Ovary (tissue), 7 donors: ENCODE measurements at regions not wholly inside any gene's neighbourhood (a gene's known extent, or its start where the extent isn't known, plus 50 kb on each side); places are given as distances from the start of the nearest gene placed in this dataset.

ENCODE experiments used
- DNase-seq, 5 donors: peaks; one replicate each; pipeline ENCODE4 v3.0.0-alpha.2; 2019 to 2020
- H3K27ac ChIP-seq, 2 donors: fragments of 200-600 bp; one replicate each; pipeline versions ENCODE4 v1.5.1 to v1.8.0; 2019 to 2022
- H3K27me3 ChIP-seq: fragments of 200-600 bp; one replicate; pipeline ENCODE4 v1.8.0; 2022
- H3K36me3 ChIP-seq: fragments of 200-600 bp; sonication (generic); one replicate; pipeline ENCODE4 v1.5.1; 2019
- H3K4me1 ChIP-seq: one replicate; pipeline ENCODE4 v1.8.1; 2013; ENCODE audit warnings: mild to moderate bottlenecking, moderate library complexity; ENCODE audit not compliant: insufficient read depth
- H3K4me3 ChIP-seq: fragments of 200-600 bp; sonication (generic); one replicate; pipeline ENCODE4 v1.5.1; 2017
- H3K9me3 ChIP-seq, 2 donors: fragments of 200-600 bp in 1 of 2; sonication (generic) in 1 of 2; one replicate each; pipeline versions ENCODE4 v1.5.1 to v1.8.1; 2013 to 2019; ENCODE audit warnings: mild to moderate bottlenecking in 1 of 2, moderate library complexity in 1 of 2
- CTCF ChIP-seq, 3 donors: fragments of 450-650 bp in 2 of 3; fragments of 200-600 bp in 1 of 3; IDR thresholded peaks; one replicate each; pipeline versions ENCODE4 v1.5.1 to v1.8.0; 2016 to 2022; ENCODE audit warnings: antibody characterized with exemption in 3 of 3, mild to moderate bottlenecking in 1 of 3
- EP300 ChIP-seq: sonication (generic); formaldehyde crosslinking; IDR thresholded peaks from one replicate; pipeline ENCODE4 v1.6.1; 2017; ENCODE audit warnings: antibody characterized with exemption
- POLR2A ChIP-seq: fragments of 450-650 bp; IDR thresholded peaks from one replicate; pipeline ENCODE4 v1.6.1; 2017; ENCODE audit warnings: antibody characterized with exemption, mild to moderate bottlenecking, moderate library complexity
- WGBS, 3 donors: extraction: QIAGEN DNeasy Blood & Tissue Kit in 1 of 3; methylation state at CpG; one replicate each; pipeline versions ENCODE4 v1.1.5 to v1.1.7; 2013 to 2017; 5-methylcytosine and 5-hydroxymethylcytosine counted together
- intact Hi-C, 4 donors: fragments of 100-400 bp; cut with DNase I; formaldehyde crosslinking; loops; one replicate each; pipeline versions ENCODE4 v1.11.0 to v1.15.1; 2022 to 2023
- donor health status: DM: no; HTN: no; CAD: no; lungs with moderate emphysema.
- donor health status: DM: no; HTN: no; CAD: no.
- donor health status: Bipolar disorder and iron deficiency.
- donor health status: DM: no; HTN: no; CAD: no.
- donor health status: DM: yes; HTN: yes; CAD: no.

GRCh38 chr3:176780766-176781165 lies 416.5 kb downstream of the TBL1XR1 start:
- H3K4me1 ChIP-seq = no peaks in the 10 kb centered on the region
- no peak overlapping the region for H3K27ac ChIP-seq
- H3K36me3 ChIP-seq = no peaks in the 10 kb centered on the region
- no peak for TF ChIP-seq EP300
- no peak for TF ChIP-seq POLR2A
- TF ChIP-seq CTCF (IDR thresholded peaks at IDR 0.05) = no peak
- H3K4me3 ChIP-seq = no peak overlapping the region
- intact Hi-C loops = no loop called here
- DNase-seq = no peak
- H3K27me3 ChIP-seq = no peaks in the 10 kb centered on the region
- no peaks in the 10 kb centered on the region for H3K9me3 ChIP-seq

- WGBS, 3 donors = 83 to 87% (median 83%) methylated on average over 7 of the region's 7 CpGs
Observed at GRCh38 chr3:176776622-176777175, 420.6 kb downstream of the TBL1XR1 start.

GRCh38 chr3:176769547-176770190 lies 427.6 kb downstream of the TBL1XR1 start:
- no peaks in the 10 kb centered on the region for H3K4me1 ChIP-seq
- no peaks in the 10 kb centered on the region for H3K9me3 ChIP-seq
- DNase-seq = no peak
- intact Hi-C loops = no loop called here
- H3K27me3 ChIP-seq = no peaks in the 10 kb centered on the region
- H3K36me3 ChIP-seq = no peaks in the 10 kb centered on the region
- WGBS, 3 donors = 41 to 63% (median 45%) methylated on average over 1 of the region's 1 CpG
- H3K4me3 ChIP-seq = no peak overlapping the region
- H3K27ac ChIP-seq = no peak overlapping the region
- TF ChIP-seq POLR2A (no peak), CTCF (IDR thresholded peaks at IDR 0.05) (no peak), EP300 (no peak)

More at GRCh38 chr3:176776622-176777175, 420.6 kb downstream of the TBL1XR1 start:
- no peak overlapping the region for H3K27ac ChIP-seq
- no peaks in the 10 kb centered on the region for H3K36me3 ChIP-seq
- H3K4me1 ChIP-seq = no peaks in the 10 kb centered on the region
- intact Hi-C loops = no loop called here
- H3K27me3 ChIP-seq = no peaks in the 10 kb centered on the region
- H3K4me3 ChIP-seq = no peak overlapping the region
- H3K9me3 ChIP-seq = no peaks in the 10 kb centered on the region
- TF ChIP-seq EP300 = no peak
- no peak for DNase-seq

GRCh38 chr3:176767385-176767784 lies 429.9 kb downstream of the TBL1XR1 start:
- 68 to 89% (median 78%) methylated on average over 2 of the region's 2 CpGs for WGBS, 3 donors
- Histone ChIP-seq H3K27ac (no peak overlapping the region), H3K9me3 (no peaks in the 10 kb centered on the region), H3K27me3 (no peaks in the 10 kb centered on the region), H3K36me3 (no peaks in the 10 kb centered on the region), H3K4me3 (no peak overlapping the region), H3K4me1 (no peaks in the 10 kb centered on the region)
- TF ChIP-seq POLR2A (no peak), CTCF (IDR thresholded peaks at IDR 0.05) (no peak), EP300 (no peak)
- no peak for DNase-seq
- intact Hi-C loops = no loop called here

GRCh38 chr3:176766862-176767261 lies 430.4 kb downstream of the TBL1XR1 start:
- H3K36me3 ChIP-seq = no peaks in the 10 kb centered on the region
- no peak overlapping the region for H3K4me3 ChIP-seq
- no peaks in the 10 kb centered on the region for H3K4me1 ChIP-seq
- no peaks in the 10 kb centered on the region for H3K27me3 ChIP-seq
- intact Hi-C loops = no loop called here
- TF ChIP-seq CTCF (IDR thresholded peaks at IDR 0.05) = no peak
- no peak for TF ChIP-seq POLR2A
- no peak for TF ChIP-seq EP300
- no peak for DNase-seq
- no peak overlapping the region for H3K27ac ChIP-seq
- 63 to 79% (median 74%) methylated on average over 1 of the region's 1 CpG for WGBS, 3 donors
- no peaks in the 10 kb centered on the region for H3K9me3 ChIP-seq
